Activated gamma-delta T cell (primary cell): ENCODE measurements at regions not wholly inside any gene's neighbourhood (a gene's known extent, or its start where the extent isn't known, plus 50 kb on each side); places are given as distances from the start of the nearest gene placed in this dataset.
"Not testable (repeated sequence)": the region's sequence is repeated elsewhere in the genome, so short reads cannot be mapped to it uniquely, and the experiment has no call there.

Experiments used
- DNase-seq: peaks from one replicate; lab custom pipeline; 2025; lab: John Stamatoyannopoulos, UW

DNA sequence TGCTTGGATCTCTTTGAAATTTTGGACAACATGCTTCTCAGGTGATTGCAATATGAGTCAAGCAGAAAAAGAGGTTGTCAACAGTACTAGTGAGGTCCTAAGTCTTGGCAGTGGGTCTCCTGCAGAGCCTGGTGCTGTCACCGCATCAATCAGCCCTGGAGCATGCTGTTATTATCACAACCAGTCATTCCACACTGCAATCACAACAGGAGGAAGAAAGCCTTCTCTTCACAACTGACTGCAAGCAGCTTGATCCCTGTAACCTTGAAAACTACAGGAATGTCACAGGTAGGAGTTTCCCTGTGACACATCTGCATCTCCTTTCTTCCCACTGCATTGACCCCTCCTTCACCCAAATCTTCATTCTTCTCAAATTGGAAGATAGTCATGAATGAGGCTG is 451.1 kb upstream of the ATP11B start:
- no peak for DNase-seq

DNA sequence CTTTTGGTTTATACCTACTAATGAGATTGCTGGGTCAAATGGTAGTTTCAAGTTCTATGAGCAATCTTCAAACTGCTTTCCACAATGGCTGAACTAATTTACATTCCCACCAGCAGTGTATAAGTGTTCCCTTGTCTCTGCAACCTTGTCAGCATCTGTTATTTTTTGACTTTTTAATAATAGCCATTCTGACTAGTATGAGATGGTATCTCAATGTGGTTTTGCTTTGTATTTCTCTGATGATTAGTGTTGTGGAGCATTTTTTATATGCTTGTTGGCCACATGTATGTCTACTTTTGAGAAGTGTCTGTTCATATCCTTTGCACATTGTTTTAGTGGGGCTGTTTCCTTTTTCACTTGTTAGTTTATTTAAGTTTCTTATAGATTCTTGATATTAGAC is 449.3 kb upstream of the ATP11B start:
- not testable (repeated sequence) for DNase-seq

DNA sequence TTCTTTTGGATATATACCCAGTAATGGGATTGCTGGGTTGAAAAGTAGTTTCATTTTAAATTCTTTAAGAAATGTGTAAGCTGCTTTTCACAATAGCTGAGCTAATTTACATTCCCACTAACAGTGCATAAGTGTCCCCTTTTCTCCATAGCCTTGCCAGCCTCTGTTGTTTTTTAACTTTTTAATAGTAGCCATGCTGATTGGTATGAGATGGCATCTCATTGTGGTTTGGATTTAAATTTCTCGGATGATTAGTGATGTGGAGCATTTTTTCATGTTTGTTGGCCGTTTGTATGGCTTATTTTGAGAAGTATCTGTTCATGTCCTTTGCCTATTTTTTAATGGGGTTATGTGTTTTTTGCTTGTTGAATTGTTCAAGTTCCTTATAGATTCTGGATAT is 444.3 kb upstream of the ATP11B start:
- no peak for DNase-seq

DNA sequence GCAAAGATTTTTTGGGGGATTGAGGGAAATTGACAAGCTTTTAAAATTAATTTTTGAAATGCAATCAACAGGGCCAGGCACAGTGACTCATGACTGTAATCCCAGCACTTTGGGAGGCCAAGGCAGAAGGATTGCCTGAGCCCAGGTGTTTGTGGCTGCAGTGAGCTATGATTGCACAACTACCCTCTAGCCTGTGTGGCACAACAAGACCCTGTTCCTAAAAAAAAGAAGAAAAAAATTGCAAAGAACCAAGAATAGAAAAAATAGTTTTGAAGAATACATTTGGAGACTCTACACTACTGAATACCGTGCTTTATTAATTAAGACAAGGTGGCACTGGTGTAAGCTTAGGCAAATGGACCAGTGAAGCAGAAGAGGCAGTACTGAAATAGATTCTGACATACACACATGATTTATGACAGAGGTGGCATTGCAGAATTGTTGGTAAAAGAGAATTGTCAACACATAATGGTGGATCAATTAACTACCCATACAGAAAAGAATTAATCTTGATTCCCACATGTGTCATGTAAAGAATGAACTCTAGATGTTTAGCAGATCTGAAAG is 443.3 kb upstream of the ATP11B start:
- DNase-seq: no peak

DNA sequence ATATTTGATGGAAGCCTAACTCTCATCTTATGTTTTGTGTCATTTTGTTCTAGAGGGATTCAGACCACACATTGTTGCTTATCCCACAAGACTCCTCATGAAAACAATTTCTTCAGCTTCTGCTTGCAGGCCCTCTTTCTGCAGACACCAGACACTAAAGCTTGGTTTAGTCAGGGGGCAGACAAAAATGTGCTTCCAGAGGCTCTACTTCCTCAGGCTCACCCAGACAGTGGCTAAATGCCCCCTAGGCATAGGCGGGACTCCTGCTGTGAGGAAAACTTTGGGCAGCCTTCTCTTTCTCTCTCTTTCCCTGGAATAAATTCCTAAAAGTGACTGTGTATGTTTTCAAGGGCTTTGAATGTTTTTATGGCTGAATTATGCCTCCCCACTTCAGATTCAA is 435.4 kb upstream of the ATP11B start:
- DNase-seq: no peak

DNA sequence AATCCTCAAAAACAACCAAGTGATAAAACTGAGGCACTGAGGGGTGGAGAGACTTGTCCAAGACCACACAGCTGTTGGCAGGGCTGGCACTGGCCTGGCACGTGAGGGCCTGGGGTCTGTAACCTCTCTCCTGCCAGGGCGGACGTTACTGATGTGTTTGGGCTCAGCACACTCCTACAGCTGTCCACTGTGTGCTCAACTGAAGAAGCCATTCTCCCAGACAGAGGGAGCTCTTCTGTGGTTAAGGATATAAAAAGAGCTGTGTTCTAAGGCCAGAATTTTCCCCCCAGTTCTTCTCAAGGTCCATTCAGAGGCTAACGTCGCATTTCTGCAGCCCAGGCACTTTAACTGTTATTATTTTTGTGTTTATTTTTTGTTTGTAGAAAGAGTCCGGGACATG is 429.0 kb upstream of the ATP11B start:
- no peak for DNase-seq

DNA sequence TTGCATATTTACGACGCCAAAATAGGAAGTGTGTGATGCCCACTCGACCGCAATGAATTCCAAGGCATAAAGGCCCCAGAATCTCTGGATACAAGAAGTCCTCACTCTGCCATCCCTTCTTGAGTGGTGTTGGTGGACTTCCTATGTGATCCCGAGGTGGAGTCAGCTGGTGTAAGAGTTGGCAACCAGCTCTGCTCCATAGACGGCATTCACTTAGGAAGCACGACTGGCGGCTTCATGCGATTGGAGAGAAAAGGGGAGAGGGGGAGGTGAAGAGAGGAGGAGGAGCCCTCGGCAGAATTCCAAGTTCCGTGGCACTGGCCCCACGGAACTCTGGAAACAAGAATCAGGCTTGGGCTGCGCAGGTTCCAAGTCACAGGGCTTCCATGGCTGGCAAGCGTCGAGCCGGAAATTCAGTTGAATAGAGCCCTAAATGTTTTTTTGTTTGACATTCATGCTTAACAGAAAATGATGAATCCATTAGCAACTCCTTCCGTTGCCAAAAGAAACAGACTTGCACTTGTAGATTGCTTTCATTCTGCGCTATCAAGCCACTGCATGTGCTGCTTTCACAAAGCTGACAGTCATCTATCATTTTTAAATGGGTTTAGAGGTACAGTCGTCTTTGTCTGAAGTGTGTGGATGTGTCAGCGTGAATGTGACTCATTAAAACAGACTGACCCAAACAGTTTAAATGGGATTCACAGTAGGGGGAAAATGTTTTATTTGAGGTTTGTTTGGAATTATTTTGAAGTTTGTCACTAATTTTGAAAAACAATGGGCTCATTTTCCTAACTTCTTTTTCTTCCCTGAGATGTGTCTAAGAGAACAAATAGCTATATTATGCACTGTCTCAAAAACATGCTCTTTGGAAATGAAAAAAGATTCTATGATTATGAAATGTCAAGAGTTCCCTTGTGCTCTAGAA is 428.3 kb upstream of the ATP11B start:
- no peak for DNase-seq

DNA sequence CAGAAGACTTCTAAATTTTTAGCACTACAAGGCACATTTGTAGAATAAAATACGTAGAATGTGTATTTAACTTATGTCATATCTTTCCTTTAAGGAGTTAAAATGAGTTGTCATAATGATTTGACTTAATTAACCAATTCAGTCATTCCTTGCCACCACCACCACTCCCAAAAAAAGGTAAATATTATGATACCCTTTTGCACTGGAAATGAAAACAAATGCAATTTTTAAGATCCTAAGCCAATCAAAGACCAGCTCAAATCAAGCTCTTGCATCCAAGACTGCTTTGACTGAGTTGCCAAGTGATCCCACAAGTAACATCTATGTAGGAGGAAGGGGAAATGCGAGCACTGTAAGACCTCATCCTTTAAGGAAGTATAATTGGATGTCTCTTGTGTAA is 426.6 kb upstream of the ATP11B start:
- DNase-seq: no peak

DNA sequence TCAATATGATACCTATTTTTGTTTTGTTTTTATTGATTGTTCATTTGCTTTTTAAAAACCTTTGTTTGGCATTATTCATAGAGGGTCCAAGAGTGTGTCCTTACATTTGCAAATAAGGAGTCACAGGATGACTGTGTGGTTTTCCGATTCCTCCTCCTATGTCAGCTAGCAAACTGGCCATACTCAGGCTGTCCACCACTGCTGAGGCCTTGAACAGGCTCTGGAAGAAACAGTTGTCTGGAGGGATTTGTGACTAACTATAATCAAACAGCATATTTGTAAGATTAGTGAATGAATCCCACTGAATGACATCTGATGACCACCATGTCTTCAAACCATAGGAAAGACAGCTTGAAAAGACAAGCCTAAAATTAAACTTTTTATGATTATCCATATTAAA is 423.4 kb upstream of the ATP11B start:
- DNase-seq: no peak

DNA sequence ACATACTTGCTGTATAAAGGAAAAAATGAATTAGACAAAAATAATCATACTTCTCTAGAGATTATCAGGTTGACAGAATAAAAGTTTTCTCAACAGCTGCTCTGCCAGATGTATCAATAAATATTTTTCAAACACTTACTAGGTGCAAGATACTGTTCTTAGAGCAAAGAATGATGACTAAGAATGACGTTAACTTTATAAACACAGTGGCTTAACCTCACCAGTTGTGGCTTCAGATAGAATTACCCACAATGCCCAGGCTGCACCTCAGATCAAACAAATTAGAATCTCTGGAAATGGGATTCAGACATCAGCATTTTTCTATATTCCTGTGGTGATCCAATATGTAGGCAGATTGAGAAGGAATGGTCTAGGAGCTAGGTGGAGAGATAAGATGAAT is 422.4 kb upstream of the ATP11B start:
- no peak for DNase-seq

DNA sequence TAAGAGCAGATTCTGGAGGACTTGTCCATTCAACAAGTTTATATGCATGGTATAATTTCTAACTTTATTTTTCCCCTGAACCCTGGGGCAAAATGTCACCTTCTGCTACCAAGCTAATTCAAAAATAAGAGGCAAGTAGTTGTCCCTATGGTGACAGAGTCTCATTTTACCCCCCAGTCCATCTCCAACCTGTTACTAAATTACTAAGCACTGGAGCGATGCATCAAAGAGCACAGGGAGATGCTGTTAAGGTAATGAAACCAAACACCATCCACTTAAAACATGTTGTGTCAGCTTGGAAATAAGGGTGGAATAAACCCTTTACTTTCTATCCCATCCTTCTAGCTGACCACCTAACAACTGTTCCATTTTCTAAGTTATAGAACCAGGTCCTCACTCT is 417.4 kb upstream of the ATP11B start:
- DNase-seq: no peak

DNA sequence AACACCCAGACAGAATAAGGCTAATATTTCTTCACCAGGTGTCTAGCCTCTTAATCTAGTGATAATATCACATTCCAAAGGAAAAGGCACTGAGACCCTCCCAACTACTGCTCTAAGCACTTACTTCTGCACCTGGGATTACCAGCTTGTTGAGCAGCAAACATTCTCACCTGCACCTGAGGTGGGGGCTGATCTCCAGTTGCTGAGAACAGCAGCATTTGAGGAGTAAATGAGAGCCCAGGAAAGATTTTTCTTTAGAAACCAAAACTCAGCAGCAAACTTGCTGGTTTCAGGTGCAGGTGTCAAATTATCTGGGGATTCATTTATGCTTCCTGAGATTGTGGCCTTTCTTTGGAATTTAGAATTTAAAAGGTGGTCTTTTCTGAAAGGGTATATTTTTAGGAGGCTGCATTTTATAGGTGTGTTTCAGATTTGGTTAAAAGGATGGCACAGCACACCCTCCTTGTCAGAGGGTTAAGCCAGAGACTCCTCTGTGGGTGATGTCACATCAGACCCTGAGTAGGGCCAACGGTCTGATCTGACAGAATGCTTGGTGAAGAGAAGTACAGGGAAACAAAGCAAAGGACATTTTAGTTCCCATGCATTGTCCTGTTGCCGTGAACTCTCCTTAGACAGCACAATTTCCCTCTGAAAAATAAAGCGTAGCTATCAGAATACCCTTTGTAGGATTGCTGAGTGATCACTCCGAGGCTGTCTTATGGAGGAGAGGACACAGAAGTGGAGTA is 411.0 kb upstream of the ATP11B start:
- no peak for DNase-seq

DNA sequence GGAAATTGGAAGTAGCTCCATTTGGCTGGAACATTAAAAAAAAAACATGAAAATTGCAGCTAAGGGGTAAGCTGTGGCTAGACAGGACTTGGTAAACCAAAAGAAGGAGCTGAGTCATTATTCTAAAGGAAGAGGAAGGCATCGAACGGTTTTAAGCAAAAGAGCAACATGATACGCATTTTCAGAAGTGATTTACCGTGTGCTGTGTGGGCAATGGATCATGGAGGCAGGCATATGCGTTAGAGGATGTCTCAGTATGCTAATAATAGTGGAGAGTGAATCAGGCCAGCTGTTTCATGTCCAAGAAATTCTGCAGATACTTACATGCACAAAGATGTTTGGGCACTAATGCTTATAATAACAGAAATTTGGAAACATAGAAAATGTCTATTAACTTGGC is 409.1 kb upstream of the ATP11B start:
- no peak for DNase-seq

DNA sequence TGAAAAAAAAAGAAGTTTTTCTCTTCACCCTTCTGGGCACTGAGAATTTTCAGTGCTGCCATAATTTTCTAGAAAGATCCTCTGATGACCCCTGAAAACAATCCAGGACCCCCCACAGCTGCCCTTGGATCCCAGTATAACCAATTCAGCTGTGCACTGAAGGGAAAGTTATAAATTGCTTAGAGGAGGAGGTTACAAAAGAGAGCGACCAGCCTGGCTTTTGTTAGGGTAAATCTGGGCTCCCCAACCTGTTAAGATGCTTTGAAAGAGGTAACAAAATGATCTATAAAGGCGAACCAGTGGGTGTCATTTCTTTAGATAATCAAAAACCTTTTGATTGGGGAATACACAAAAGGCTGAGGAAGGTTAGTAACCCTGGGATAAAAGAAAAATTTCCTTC is 407.9 kb upstream of the ATP11B start:
- DNase-seq: no peak

DNA sequence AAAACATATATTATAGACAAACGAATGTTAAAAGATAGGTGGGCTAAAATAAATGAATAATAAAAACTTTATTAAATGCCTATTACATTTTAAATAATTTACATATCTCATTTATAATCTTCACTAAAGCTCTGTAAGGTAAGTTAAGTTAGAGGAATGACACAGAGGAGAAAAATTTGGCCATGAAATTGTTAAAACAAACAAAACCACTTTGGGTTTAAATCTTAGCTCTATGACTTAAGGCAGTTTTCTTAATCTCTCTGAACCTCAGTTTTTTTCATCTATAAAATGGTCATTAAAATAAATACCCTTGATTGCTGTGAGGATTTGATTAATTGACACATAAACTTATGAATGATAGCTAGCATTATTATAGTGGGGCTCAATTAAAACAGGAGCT is 404.8 kb upstream of the ATP11B start:
- DNase-seq: no peak

DNA sequence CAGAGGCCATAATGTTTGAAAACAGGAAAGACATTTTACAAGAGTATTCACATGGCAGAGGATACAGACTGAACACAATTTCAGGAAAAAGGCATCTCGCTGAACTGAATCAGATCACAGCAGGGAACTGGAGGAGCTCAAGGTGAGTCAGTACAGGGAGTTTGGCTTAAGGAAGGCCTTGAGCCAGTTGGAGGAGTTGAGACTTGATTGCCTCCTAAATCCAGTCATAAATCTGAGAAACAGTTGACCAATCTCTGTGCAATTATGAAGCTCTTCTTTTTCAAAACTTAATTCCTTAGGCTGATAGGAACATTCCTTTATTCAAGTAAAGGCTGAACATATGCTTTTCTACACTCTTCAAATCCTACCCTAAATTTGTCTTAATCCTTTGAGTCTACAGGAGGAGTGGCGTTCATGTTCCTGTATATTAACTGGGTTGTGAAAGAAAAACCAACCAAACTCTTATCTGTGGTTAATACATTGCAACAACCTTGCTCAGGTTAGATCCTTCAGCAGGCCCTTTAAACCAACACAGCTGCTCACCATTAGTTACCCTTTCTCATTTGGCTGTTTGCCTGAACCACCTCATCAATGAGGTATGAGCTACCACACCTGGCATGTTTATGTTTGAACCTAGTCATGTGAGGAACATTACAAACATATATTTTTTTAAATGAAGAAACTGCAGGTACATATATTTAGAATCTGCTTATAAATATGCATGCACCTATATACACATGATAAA is 404.1 kb upstream of the ATP11B start:
- DNase-seq: no peak

DNA sequence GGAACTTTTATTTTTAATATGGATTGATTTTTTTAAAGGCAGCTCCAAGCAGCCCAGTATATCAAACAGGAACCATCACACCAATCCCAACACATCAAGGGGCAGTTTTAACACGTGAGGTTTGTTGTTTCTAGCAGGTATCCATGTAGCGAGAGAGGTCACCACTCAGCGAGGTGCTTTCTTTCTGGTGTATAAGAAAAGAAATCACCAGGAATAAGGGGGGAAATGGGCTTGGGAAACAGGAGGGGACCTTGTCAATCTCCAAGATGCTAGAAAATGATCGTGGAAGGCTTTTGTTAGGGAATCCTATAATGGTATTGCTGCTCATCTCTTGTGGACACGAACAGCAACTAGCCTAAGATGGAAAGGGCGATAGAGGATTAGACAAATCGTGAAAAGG is 402.9 kb upstream of the ATP11B start:
- no peak for DNase-seq

DNA sequence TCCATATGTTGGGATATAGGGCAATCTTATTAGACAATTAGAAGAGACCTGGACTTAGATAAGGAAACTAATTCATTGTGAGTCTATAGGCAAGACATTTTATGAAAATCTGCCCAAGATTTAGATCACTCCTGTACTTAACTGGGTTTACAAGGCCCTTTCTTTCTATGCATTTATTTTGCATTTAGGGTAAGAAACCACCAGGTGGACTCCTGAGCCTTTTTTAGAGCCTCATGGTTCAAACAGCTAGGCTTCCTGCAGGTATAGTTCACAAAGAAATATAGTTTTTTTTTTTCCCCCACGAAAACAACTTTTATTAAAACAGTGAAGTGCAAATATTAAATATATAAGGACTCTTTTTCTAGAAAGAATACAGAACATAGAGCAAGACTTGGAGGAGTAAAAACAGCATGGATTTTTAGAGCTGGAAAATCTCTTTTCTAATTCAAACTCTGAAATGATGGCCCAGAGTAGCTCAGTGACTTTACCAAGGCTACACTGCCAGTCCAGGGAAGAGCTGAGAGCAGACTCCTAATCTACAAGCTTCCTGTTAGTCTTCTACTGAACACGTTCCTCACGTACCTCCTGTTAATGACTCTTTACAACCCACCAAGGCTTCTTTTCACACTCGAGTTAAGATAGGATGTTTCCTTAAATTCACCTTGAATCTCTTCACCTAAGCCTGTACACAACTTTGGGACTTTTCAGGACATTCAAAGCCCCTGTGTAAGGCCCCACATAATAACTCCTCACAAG is 400.9 kb upstream of the ATP11B start:
- no peak for DNase-seq

DNA sequence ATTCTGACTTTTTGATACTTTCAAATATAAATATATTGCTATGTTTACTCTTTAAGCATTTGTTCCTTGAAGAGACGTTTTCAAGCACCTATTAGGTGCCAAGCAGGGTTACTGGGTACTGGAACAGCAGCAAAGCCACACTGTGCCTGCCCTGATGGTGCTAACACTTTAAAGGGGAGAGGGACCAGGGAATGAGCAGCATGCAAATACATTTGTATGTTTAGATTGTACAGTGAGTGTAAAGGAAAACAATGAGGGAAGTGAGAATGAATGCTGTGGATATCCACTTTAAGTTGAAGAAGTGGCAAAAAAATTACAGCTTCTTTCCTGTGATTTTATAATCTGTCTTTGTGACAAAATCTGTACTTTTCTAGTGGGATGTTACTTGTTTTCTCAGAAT is 400.2 kb upstream of the ATP11B start:
- DNase-seq: no peak

DNA sequence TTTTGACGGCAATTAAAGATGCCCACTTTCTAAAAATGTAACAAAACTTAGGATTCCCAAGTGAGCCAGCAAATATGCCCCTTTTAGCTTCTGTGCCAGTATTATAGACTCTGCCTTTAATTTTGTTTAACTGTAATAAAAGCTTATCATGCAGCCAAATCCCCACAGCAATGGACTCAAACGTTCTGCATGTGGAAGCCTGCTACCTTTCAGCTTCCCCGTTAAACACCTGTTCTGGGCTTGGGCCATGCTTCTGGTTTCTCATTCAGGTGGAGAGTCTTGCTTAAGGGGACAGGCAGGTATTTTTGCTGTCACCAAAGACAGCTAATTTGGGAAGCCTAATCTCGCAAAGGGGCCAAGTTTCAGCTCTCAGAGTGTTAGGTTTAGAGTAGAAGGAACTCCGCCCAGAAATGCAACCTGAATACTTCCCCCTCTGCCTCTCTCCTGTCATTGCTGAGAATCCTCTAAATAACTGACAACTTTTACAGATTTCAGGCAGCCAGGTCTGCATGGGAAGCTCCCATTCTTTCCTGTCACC is 399.4 kb upstream of the ATP11B start:
- DNase-seq: no peak

DNA sequence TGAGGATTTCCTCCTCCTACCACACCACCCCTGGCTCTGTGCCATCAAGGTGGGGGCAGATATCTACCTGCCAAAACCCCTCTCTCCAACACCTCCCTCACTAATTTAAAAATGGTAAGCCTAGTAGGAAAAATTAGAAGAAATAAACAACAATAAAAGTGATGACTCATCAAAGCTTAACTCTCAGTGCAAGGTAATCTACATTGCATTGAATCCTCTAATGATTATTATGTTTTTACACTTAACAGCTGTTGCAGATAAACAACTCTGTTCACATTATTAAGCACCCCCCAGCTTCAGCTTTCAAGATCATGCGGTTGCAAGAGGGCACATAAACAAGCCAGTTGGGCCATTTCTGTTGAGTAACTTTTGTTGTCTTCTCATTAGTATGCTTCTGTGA is 396.1 kb upstream of the ATP11B start:
- DNase-seq: no peak
